ENCODE measurements at regions not wholly inside any gene's neighbourhood (a gene's known extent, or its start where the extent isn't known, plus 50 kb on each side); places are given as distances from the start of the nearest gene placed in this dataset.

DNA sequence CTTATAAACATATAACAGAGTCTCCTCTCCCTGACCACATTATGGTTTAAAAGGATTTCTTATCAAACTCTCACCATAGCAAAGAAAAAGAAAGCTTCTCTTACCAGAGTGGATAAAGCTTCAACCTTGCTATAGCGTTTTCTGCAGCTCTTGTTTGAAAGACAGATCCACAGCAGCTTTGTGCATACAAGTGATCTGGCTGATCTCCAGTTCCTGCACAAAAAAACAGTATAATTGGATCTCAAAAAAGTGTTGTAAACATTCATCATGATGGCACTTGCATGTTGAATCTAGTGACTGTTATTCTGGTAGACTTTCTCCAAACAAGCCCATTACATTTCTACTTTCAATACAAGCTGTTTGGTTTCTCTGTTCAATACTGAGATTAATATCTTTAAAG lies 178.9 kb upstream of the MGAT4C start:
- no peaks in the 10 kb centered on the region for H3K9me3 ChIP-seq (ENCODE audit: low read depth)
- no peaks in the 10 kb centered on the region for H3K4me1 ChIP-seq
- H4K20me1 ChIP-seq (ENCODE audit: low read depth): no peaks in the 10 kb centered on the region
- Mint-ChIP-seq H3K27ac (no peak overlapping the region), H3K9me3 (peaks cover 4% of the 10 kb centered on the region), H3K27me3 (ENCODE audit: insufficient read depth, low read depth) (peaks cover 2% of the 10 kb centered on the region), H3K4me3 (no peak overlapping the region), H3K36me3 (peaks cover 4% of the 10 kb centered on the region), H3K4me1 (no peaks in the 10 kb centered on the region)
- no peak for DNase-seq (ENCODE audit: low spot score)
- H3K79me2 ChIP-seq (ENCODE audit: low read depth): no peaks in the 10 kb centered on the region
- H3K4me2 ChIP-seq: no peak overlapping the region
- H3K27ac ChIP-seq: no peak overlapping the region
- no peaks in the 10 kb centered on the region for H3K27me3 ChIP-seq
- H2AFZ ChIP-seq (replicated peaks): peak overlapping the region; percentile 8
- H3K4me3 ChIP-seq: no peak overlapping the region
- H3F3A ChIP-seq (ENCODE audit: low read depth): no peaks in the 10 kb centered on the region
- TF ChIP-seq EZH2 (IDR thresholded peaks at IDR 0.05) (no peak), EZH2phosphoT487 (IDR thresholded peaks at IDR 0.05) (no peak)
- TF ChIP-seq, protein P1, sequence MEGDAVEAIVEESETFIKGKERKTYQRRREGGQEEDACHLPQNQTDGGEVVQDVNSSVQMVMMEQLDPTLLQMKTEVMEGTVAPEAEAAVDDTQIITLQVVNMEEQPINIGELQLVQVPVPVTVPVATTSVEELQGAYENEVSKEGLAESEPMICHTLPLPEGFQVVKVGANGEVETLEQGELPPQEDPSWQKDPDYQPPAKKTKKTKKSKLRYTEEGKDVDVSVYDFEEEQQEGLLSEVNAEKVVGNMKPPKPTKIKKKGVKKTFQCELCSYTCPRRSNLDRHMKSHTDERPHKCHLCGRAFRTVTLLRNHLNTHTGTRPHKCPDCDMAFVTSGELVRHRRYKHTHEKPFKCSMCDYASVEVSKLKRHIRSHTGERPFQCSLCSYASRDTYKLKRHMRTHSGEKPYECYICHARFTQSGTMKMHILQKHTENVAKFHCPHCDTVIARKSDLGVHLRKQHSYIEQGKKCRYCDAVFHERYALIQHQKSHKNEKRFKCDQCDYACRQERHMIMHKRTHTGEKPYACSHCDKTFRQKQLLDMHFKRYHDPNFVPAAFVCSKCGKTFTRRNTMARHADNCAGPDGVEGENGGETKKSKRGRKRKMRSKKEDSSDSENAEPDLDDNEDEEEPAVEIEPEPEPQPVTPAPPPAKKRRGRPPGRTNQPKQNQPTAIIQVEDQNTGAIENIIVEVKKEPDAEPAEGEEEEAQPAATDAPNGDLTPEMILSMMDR (IDR thresholded peaks at IDR 0.05): no peak
- no peak overlapping the region for H3K9ac ChIP-seq
- H3K36me3 ChIP-seq: no peaks in the 10 kb centered on the region

- H3K4me1 ChIP-seq: no peaks in the 10 kb centered on the region
- no peak overlapping the region for H3K4me2 ChIP-seq
- no peaks in the 10 kb centered on the region for H3K36me3 ChIP-seq
- peaks cover 4% of the 10 kb centered on the region for H3K36me3 Mint-ChIP-seq
- no peak for DNase-seq (ENCODE audit: low spot score)
- TF ChIP-seq EZH2phosphoT487 (IDR thresholded peaks at IDR 0.05) (no peak), EZH2 (IDR thresholded peaks at IDR 0.05) (no peak)
- TF ChIP-seq, protein P1 (IDR thresholded peaks at IDR 0.05): no peak
- H3K27ac ChIP-seq: no peak overlapping the region
- H3K4me1 Mint-ChIP-seq: no peaks in the 10 kb centered on the region
- no peaks in the 10 kb centered on the region for H3K9me3 ChIP-seq (ENCODE audit: low read depth)
- no peak overlapping the region for H3K4me3 Mint-ChIP-seq
- H3K27ac Mint-ChIP-seq: no peak overlapping the region
- H3K27me3 Mint-ChIP-seq (ENCODE audit: insufficient read depth, low read depth): peaks cover 2% of the 10 kb centered on the region
- no peaks in the 10 kb centered on the region for H3F3A ChIP-seq (ENCODE audit: low read depth)
- no peak overlapping the region for H3K9ac ChIP-seq
- no peak overlapping the region for H3K4me3 ChIP-seq
- H3K27me3 ChIP-seq: no peaks in the 10 kb centered on the region
- H3K9me3 Mint-ChIP-seq: peaks cover 15% of the 10 kb centered on the region
- no peak overlapping the region for H2AFZ ChIP-seq (replicated peaks)
- H4K20me1 ChIP-seq (ENCODE audit: low read depth): no peaks in the 10 kb centered on the region
- H3K79me2 ChIP-seq (ENCODE audit: low read depth): no peaks in the 10 kb centered on the region
Observed at GRCh38 chr12:86429824-86430223, 173.6 kb upstream of the MGAT4C start.

DNA sequence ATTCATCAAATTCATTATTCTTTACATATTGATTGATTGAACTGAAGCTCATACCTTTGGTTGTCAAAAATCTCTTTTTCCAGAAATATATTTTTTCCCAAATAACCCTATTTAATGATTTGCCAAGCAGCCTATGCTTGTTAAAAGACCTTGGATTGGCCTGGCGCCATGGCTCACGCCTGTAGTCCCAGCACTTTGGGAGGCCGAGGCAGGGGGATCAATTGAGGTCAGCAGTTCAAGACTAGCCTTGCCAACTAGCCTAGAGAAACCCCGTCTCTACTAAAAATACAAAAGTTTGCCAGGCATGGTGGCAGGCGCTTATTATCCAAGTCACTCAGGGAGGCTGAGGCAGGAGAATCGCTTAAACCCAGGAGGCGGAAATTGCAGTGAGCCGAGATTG lies 165.1 kb upstream of the MGAT4C start:
- no peaks in the 10 kb centered on the region for H3K9me3 Mint-ChIP-seq
- no peak overlapping the region for H2AFZ ChIP-seq (replicated peaks)

More for the DNA sequence above, 165.1 kb upstream of the MGAT4C start:
- Mint-ChIP-seq H3K4me3 (no peak overlapping the region), H3K27ac (no peak overlapping the region), H3K4me1 (no peaks in the 10 kb centered on the region), H3K36me3 (no peaks in the 10 kb centered on the region), H3K27me3 (ENCODE audit: insufficient read depth, low read depth) (no peaks in the 10 kb centered on the region)
- TF ChIP-seq EZH2phosphoT487 (IDR thresholded peaks at IDR 0.05) (no peak), EZH2 (IDR thresholded peaks at IDR 0.05) (no peak)
- TF ChIP-seq, protein P1 (IDR thresholded peaks at IDR 0.05): no peak
- Histone ChIP-seq H3F3A (ENCODE audit: low read depth) (no peaks in the 10 kb centered on the region), H3K27ac (no peak overlapping the region), H3K4me3 (no peak overlapping the region), H3K9ac (no peak overlapping the region), H3K9me3 (ENCODE audit: low read depth) (no peaks in the 10 kb centered on the region), H3K36me3 (no peaks in the 10 kb centered on the region), H3K79me2 (ENCODE audit: low read depth) (no peaks in the 10 kb centered on the region), H3K27me3 (no peaks in the 10 kb centered on the region), H3K4me2 (no peak overlapping the region), H4K20me1 (ENCODE audit: low read depth) (no peaks in the 10 kb centered on the region), H3K4me1 (no peaks in the 10 kb centered on the region)
- DNase-seq (ENCODE audit: low spot score): no peak
